ENCODE measurements at regions not wholly inside any gene's neighbourhood (a gene's known extent, or its start where the extent isn't known, plus 50 kb on each side); places are given as distances from the start of the nearest gene placed in this dataset.

GRCh38 chr5:2899311-2899710, 147.8 kb upstream of the IRX2 start:
- H2AFZ ChIP-seq (ENCODE audit: low read length) = no peak overlapping the region
- TF ChIP-seq EZH2phosphoT487 (IDR thresholded peaks at IDR 0.05; ENCODE audit: borderline replicate concordance) (no peak), CTCF (conservative IDR thresholded peaks at IDR 0.05; ENCODE audit: low read length) (no peak)

DNA sequence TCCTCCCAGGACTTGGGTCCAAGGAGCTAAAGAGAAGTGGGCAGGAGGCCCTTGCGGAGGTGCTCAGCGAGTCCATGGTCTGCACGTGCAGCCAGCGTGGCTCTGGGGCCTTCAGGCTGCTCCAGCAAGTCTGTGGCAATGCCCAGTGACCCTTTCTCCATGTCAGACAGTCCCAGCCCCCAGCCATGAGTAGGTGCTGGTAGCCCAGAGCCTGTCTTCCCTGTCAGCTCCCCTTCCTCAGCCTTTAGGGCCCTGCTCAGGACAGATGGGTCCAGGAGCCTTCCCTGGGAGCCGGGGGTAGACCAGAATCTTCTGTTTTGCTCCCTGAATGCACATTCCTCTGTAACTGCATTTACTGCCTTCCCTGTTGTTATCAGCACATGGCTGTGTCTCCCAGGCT, 147.2 kb upstream of the IRX2 start:
- Histone ChIP-seq H3K9me2 (replicated peaks; ENCODE audit: low read depth, low read length) (no peaks in the 10 kb centered on the region), H3K79me2 (ENCODE audit: insufficient read depth, low read length) (no peaks in the 10 kb centered on the region), H3K9ac (ENCODE audit: low read depth, low read length, poor library complexity, severe bottlenecking) (no peak overlapping the region), H3K4me3 (ENCODE audit: low read length, poor library complexity, severe bottlenecking) (no peak overlapping the region), H3K9me3 (ENCODE audit: insufficient read depth, low read depth, low read length) (peaks cover 8% of the 10 kb centered on the region; the same call in 1 of the 2 replicates), H3K36me3 (ENCODE audit: insufficient read depth, low read length) (no peaks in the 10 kb centered on the region), H3F3A (ENCODE audit: low read depth) (no peaks in the 10 kb centered on the region), H2AFZ (ENCODE audit: low read length) (no peak overlapping the region), H4K20me1 (ENCODE audit: insufficient read depth, low read length, poor library complexity, severe bottlenecking) (no peaks in the 10 kb centered on the region), H3K27me3 (ENCODE audit: insufficient read depth, low read length, poor library complexity, severe bottlenecking) (no peaks in the 10 kb centered on the region), H3K4me1 (ENCODE audit: insufficient read depth, low read length, poor library complexity, severe bottlenecking) (no peaks in the 10 kb centered on the region), H3K4me2 (ENCODE audit: low read depth, low read length, poor library complexity, severe bottlenecking) (no peak overlapping the region)
- no peak for TF ChIP-seq EZH2phosphoT487 (IDR thresholded peaks at IDR 0.05; ENCODE audit: borderline replicate concordance)
- TF ChIP-seq CTCF (conservative IDR thresholded peaks at IDR 0.05; ENCODE audit: low read length) = no peak

More at GRCh38 chr5:2899311-2899710, 147.8 kb upstream of the IRX2 start:
- Histone ChIP-seq H3K9me2 (replicated peaks; ENCODE audit: low read depth, low read length) (no peaks in the 10 kb centered on the region), H3K4me1 (ENCODE audit: insufficient read depth, low read length, poor library complexity, severe bottlenecking) (no peaks in the 10 kb centered on the region), H3K9me3 (ENCODE audit: insufficient read depth, low read depth, low read length) (peaks cover 8% of the 10 kb centered on the region; the same call in 1 of the 2 replicates), H3K36me3 (ENCODE audit: insufficient read depth, low read length) (no peaks in the 10 kb centered on the region), H4K20me1 (ENCODE audit: insufficient read depth, low read length, poor library complexity, severe bottlenecking) (no peaks in the 10 kb centered on the region), H3K9ac (ENCODE audit: low read depth, low read length, poor library complexity, severe bottlenecking) (no peak overlapping the region), H3K4me3 (ENCODE audit: low read length, poor library complexity, severe bottlenecking) (no peak overlapping the region), H3K79me2 (ENCODE audit: insufficient read depth, low read length) (no peaks in the 10 kb centered on the region), H3F3A (ENCODE audit: low read depth) (no peaks in the 10 kb centered on the region), H3K4me2 (ENCODE audit: low read depth, low read length, poor library complexity, severe bottlenecking) (no peak overlapping the region), H3K27me3 (ENCODE audit: insufficient read depth, low read length, poor library complexity, severe bottlenecking) (no peaks in the 10 kb centered on the region)

- H3K4me1 ChIP-seq (ENCODE audit: insufficient read depth, low read length, poor library complexity, severe bottlenecking) = no peaks in the 10 kb centered on the region
- no peaks in the 10 kb centered on the region for H3F3A ChIP-seq (ENCODE audit: low read depth)
- H4K20me1 ChIP-seq (ENCODE audit: insufficient read depth, low read length, poor library complexity, severe bottlenecking) = no peaks in the 10 kb centered on the region
- no peak overlapping the region for H3K4me3 ChIP-seq (ENCODE audit: low read length, poor library complexity, severe bottlenecking)
- TF ChIP-seq CTCF (conservative IDR thresholded peaks at IDR 0.05; ENCODE audit: low read length) (no peak), EZH2phosphoT487 (IDR thresholded peaks at IDR 0.05; ENCODE audit: borderline replicate concordance) (no peak)
- H3K79me2 ChIP-seq (ENCODE audit: insufficient read depth, low read length) = no peaks in the 10 kb centered on the region
- H2AFZ ChIP-seq (ENCODE audit: low read length) = no peak overlapping the region
- no peaks in the 10 kb centered on the region for H3K9me2 ChIP-seq (replicated peaks; ENCODE audit: low read depth, low read length)
- H3K9ac ChIP-seq (ENCODE audit: low read depth, low read length, poor library complexity, severe bottlenecking) = no peak overlapping the region
- H3K9me3 ChIP-seq (ENCODE audit: insufficient read depth, low read depth, low read length) = peaks cover 8% of the 10 kb centered on the region; the same call in 1 of the 2 replicates
- H3K36me3 ChIP-seq (ENCODE audit: insufficient read depth, low read length) = no peaks in the 10 kb centered on the region
- no peaks in the 10 kb centered on the region for H3K27me3 ChIP-seq (ENCODE audit: insufficient read depth, low read length, poor library complexity, severe bottlenecking)
- no peak overlapping the region for H3K4me2 ChIP-seq (ENCODE audit: low read depth, low read length, poor library complexity, severe bottlenecking)
These were observed 145.9 kb upstream of the IRX2 start for GRCh38 chr5:2897276-2897961.

Data from Loucy (cell line).